ENCODE measurements at regions not wholly inside any gene's neighbourhood (a gene's known extent, or its start where the extent isn't known, plus 50 kb on each side); places are given as distances from the start of the nearest gene placed in this dataset.

DNA sequence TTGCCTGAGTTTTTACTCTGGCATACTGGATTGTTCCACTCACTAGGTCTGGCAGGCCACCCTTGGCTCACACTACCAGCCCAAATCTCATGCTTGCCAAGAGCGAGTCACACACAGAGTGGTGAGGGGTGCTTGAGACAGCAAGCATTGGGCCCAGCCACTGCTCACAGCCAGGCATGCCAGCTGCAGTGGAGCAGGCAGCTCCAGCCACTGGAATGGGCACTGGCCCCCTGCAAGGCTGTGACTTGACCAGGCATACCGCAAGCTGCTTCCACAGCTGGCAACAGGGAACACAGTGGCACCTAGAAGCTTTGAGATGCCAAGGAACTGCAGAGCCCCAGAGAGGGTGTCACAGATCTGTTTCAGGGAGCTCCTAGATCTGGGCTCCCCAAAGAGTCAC, 488.5 kb downstream of the LRFN5 start:
- Mint-ChIP-seq H3K27me3 (ENCODE audit: low read depth) (peaks cover 5% of the 10 kb centered on the region), H3K27ac (ENCODE audit: unreplicated experiment) (no peak overlapping the region), H3K4me3 (ENCODE audit: unreplicated experiment) (no peak overlapping the region), H3K36me3 (ENCODE audit: low read depth) (no peaks in the 10 kb centered on the region), H3K4me1 (ENCODE audit: low read depth) (no peaks in the 10 kb centered on the region), H3K9me3 (ENCODE audit: low read depth) (peaks cover 6% of the 10 kb centered on the region)
- TF ChIP-seq, protein P1, sequence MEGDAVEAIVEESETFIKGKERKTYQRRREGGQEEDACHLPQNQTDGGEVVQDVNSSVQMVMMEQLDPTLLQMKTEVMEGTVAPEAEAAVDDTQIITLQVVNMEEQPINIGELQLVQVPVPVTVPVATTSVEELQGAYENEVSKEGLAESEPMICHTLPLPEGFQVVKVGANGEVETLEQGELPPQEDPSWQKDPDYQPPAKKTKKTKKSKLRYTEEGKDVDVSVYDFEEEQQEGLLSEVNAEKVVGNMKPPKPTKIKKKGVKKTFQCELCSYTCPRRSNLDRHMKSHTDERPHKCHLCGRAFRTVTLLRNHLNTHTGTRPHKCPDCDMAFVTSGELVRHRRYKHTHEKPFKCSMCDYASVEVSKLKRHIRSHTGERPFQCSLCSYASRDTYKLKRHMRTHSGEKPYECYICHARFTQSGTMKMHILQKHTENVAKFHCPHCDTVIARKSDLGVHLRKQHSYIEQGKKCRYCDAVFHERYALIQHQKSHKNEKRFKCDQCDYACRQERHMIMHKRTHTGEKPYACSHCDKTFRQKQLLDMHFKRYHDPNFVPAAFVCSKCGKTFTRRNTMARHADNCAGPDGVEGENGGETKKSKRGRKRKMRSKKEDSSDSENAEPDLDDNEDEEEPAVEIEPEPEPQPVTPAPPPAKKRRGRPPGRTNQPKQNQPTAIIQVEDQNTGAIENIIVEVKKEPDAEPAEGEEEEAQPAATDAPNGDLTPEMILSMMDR (IDR thresholded peaks at IDR 0.05) = no peak
- DNase-seq (ENCODE audit: low spot score) = no peak

DNA sequence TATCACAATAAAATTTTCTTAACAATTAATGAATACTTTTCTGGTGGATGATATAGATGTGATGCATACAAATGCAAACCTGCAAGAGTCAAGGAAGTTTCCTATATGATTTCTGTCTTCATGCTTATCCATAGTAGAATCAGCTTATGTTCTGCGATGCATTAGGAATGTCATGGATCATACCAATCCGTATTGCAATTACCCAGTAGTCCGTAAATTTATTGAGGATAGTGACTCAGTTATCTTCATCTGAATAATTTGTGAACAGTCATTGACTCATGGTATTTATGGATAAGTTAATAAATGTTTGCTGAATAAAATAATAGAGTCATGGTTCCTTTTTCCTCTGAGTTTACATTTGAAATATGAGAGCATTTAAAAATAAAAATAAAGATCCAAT, 483.4 kb downstream of the LRFN5 start:
- Mint-ChIP-seq H3K4me1 (ENCODE audit: low read depth) (no peaks in the 10 kb centered on the region), H3K27ac (ENCODE audit: unreplicated experiment) (no peak overlapping the region), H3K9me3 (ENCODE audit: low read depth) (no peaks in the 10 kb centered on the region), H3K27me3 (ENCODE audit: low read depth) (peaks cover 2% of the 10 kb centered on the region), H3K4me3 (ENCODE audit: unreplicated experiment) (no peak overlapping the region), H3K36me3 (ENCODE audit: low read depth) (no peaks in the 10 kb centered on the region)
- DNase-seq (ENCODE audit: low spot score) = no peak
- TF ChIP-seq, protein P1 (IDR thresholded peaks at IDR 0.05) = no peak

DNA sequence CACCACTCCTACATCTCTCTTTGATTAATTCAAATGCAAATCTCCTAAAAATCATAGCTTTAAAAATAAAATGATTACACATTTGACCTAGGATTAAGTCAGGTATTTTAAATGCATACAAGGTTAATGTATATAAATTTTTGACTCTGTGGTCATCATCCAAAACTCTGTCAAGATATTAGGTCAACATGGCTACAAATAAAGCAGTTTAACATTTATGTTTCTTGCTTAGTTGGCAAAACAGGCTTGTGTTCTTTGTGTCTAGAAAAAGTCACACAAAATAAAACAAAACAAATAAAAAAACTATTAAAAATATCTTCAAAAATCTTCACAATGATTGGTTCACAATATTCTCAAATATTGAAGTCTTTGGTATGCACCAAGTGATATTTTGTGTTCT, 473.2 kb downstream of the LRFN5 start:
- TF ChIP-seq, protein P1 (IDR thresholded peaks at IDR 0.05) = no peak
- H3K4me1 Mint-ChIP-seq (ENCODE audit: low read depth) = no peaks in the 10 kb centered on the region
- H3K36me3 Mint-ChIP-seq (ENCODE audit: low read depth) = no peaks in the 10 kb centered on the region
- peaks cover 20% of the 10 kb centered on the region for H3K27me3 Mint-ChIP-seq (ENCODE audit: low read depth)
- no peak overlapping the region for H3K4me3 Mint-ChIP-seq (ENCODE audit: unreplicated experiment)
- no peak for DNase-seq (ENCODE audit: low spot score)
- no peak overlapping the region for H3K27ac Mint-ChIP-seq (ENCODE audit: unreplicated experiment)
- H3K9me3 Mint-ChIP-seq (ENCODE audit: low read depth) = no peaks in the 10 kb centered on the region

DNA sequence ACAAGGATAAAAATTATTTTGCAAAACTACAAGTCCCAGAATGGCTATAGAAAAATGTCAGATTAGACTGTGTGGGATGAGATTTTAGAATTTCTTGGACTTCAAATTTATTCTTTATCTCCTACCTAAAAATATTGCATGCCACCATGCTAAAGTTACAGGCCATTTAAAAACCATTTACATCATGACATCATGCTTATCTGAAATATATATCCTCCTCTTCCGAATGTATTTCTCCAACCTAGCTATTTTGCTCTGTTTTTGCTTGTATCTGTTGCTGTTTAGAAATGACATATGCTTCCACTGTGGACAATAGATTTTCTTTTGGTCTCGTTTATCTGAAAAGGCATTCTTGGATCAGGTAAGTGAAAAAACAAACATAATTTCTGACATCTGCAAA, 471.7 kb downstream of the LRFN5 start:
- no peaks in the 10 kb centered on the region for H3K4me1 Mint-ChIP-seq (ENCODE audit: low read depth)
- TF ChIP-seq, protein P1 (IDR thresholded peaks at IDR 0.05) = no peak
- no peak overlapping the region for H3K27ac Mint-ChIP-seq (ENCODE audit: unreplicated experiment)

DNA sequence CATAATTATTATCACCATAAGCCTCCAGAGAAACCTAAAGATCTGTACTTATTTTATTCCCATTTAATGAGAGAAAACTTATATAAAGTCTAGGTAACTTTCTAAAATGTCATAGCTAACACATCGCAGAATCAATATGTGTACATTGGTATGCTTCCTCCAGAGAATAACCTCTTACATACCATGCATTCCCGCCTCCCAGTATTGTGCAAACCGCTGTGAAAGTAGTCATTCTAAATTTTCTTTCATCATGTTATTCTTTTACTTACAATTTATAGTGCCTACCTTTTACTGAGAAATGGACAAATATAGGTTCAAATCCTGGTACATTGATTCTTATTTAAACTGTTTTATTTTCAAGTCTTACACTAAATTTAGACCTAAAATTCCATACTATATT, 463.4 kb downstream of the LRFN5 start:
- H3K36me3 Mint-ChIP-seq (ENCODE audit: low read depth) = no peaks in the 10 kb centered on the region
- no peak overlapping the region for H3K4me3 Mint-ChIP-seq (ENCODE audit: unreplicated experiment)
- H3K4me1 Mint-ChIP-seq (ENCODE audit: low read depth) = no peaks in the 10 kb centered on the region
- no peak for DNase-seq (ENCODE audit: low spot score)
- peaks cover 6% of the 10 kb centered on the region for H3K27me3 Mint-ChIP-seq (ENCODE audit: low read depth)
- peaks cover 9% of the 10 kb centered on the region for H3K9me3 Mint-ChIP-seq (ENCODE audit: low read depth)
- TF ChIP-seq, protein P1 (IDR thresholded peaks at IDR 0.05) = no peak
- H3K27ac Mint-ChIP-seq (ENCODE audit: unreplicated experiment) = no peak overlapping the region

More for the DNA sequence above, 471.7 kb downstream of the LRFN5 start:
- Mint-ChIP-seq H3K9me3 (ENCODE audit: low read depth) (no peaks in the 10 kb centered on the region), H3K27me3 (ENCODE audit: low read depth) (peaks cover 20% of the 10 kb centered on the region), H3K36me3 (ENCODE audit: low read depth) (no peaks in the 10 kb centered on the region), H3K4me3 (ENCODE audit: unreplicated experiment) (no peak overlapping the region)
- DNase-seq (ENCODE audit: low spot score) = no peak

Measured in chondrocyte (in vitro differentiated cells).